ENCODE measurements at regions not wholly inside any gene's neighbourhood (a gene's known extent, or its start where the extent isn't known, plus 50 kb on each side); places are given as distances from the start of the nearest gene placed in this dataset.

DNA sequence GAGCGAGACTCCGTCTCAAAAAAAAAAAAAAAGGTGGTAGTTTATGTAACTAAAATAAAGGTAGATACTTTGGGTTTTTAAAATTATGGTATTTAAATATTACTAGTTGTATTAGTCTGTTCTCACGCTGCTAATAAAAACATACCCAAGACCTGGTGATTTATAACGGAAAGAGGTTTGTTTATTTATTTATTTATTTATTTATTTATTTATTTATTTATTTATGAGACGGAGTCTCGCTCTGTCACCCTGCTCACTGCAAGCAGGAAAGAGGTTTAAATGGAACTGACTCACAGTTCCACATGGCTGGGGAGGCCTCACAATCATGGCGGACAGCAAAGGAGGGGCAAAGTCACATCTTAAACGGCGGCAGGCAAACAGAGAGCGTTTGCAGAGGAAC is 196.0 kb downstream of the CALCRL start:
- TF ChIP-seq POLR2A (IDR thresholded peaks at IDR 0.05; ENCODE audit: extremely low read depth, insufficient read length) (no peak), CTCF (IDR thresholded peaks at IDR 0.05; ENCODE audit: low read depth, low read length) (no peak), MAX (IDR thresholded peaks at IDR 0.05; ENCODE audit: low read depth, low read length) (no peak), MYC (IDR thresholded peaks at IDR 0.05; ENCODE audit: low read depth, low read length) (no peak)

Measured in NB4 (cell line).